Neural cell (in vitro differentiated cells): ENCODE measurements at regions not wholly inside any gene's neighbourhood (a gene's known extent, or its start where the extent isn't known, plus 50 kb on each side); places are given as distances from the start of the nearest gene placed in this dataset.
"Not testable (repeated sequence)": the region's sequence is repeated elsewhere in the genome, so short reads cannot be mapped to it uniquely, and the experiment has no call there.

Experiments used
- H2AFZ ChIP-seq: fragments of 200-600, 300-800 bp; sonication (generic), shearing (Covaris generic); 2 replicates; pipeline ENCODE4 v1.6.0; 2014; ENCODE audit warnings: low read depth, mild to moderate bottlenecking, antibody characterized with exemption, low read length, moderate library complexity
- H3F3A ChIP-seq: fragments of 200-600 bp; shearing (Covaris generic); 2 replicates; pipeline ENCODE4 v1.6.1; 2016; ENCODE audit warnings: mild to moderate bottlenecking, moderate library complexity, mixed read lengths, antibody characterized with exemption, low read length; ENCODE audit not compliant: insufficient read depth, poor library complexity, severe bottlenecking
- H3K27ac ChIP-seq: fragments of 200-600, 300-800 bp; sonication (generic), shearing (Covaris generic); 2 replicates; pipeline ENCODE4 v1.5.1; 2014; ENCODE audit warnings: mild to moderate bottlenecking, low read length, moderate library complexity
- H3K27me3 ChIP-seq: fragments of 300-800, 200-600 bp; sonication (generic), shearing (Covaris generic); 2 replicates; pipeline ENCODE4 v1.6.0; 2014; ENCODE audit warnings: mild to moderate bottlenecking, low read depth, low read length, moderate library complexity; ENCODE audit not compliant: insufficient read depth
- H3K36me3 ChIP-seq: fragments of 300-800, 200-600 bp; sonication (generic), shearing (Covaris generic); 2 replicates; pipeline ENCODE4 v1.5.1; 2014; ENCODE audit warnings: mild to moderate bottlenecking, antibody characterized with exemption, low read length, moderate library complexity; ENCODE audit not compliant: insufficient read depth
- H3K4me2 ChIP-seq: fragments of 300-800, 200-600 bp; sonication (generic), shearing (Covaris generic); 2 replicates; pipeline ENCODE4 v1.6.0; 2014; ENCODE audit warnings: mild to moderate bottlenecking, low read length
- H3K4me3 ChIP-seq: fragments of 300-800, 200-600 bp; sonication (generic), shearing (Covaris generic); 2 replicates; pipeline ENCODE4 v1.5.1; 2014; ENCODE audit warnings: mild to moderate bottlenecking, low read length, moderate library complexity
- H3K79me2 ChIP-seq: fragments of 200-600 bp; shearing (Covaris generic); replicated peaks from 2 replicates; pipeline ENCODE4 v1.6.0; 2014; ENCODE audit warnings: mild to moderate bottlenecking, low read length, moderate library complexity; ENCODE audit not compliant: insufficient read depth
- H3K9ac ChIP-seq: fragments of 300-800, 200-600 bp; sonication (generic), shearing (Covaris generic); 2 replicates; pipeline ENCODE4 v1.6.1; 2016; ENCODE audit warnings: mild to moderate bottlenecking, low read length, mixed read lengths
- H3K9me2 ChIP-seq: fragments of 200-600 bp; shearing (Covaris generic); 2 replicates; pipeline ENCODE4 v1.6.1; 2016; ENCODE audit warnings: mild to moderate bottlenecking, low read length, mixed read lengths; ENCODE audit not compliant: insufficient read depth
- H3K9me3 ChIP-seq: fragments of 200-600, 300-800 bp; sonication (generic), shearing (Covaris generic); 2 replicates; pipeline ENCODE4 v1.6.1; 2016; ENCODE audit warnings: mild to moderate bottlenecking, mixed run types, low read length, moderate library complexity, mixed read lengths
- H4K20me1 ChIP-seq: fragments of 200-600 bp; shearing (Covaris generic); 2 replicates; pipeline ENCODE4 v1.6.1; 2016; ENCODE audit warnings: mild to moderate bottlenecking, mixed run types; ENCODE audit not compliant: insufficient read depth
- CTCF ChIP-seq: fragments of 450-650 bp; IDR thresholded peaks from 2 replicates; pipeline ENCODE4 v1.5.1; 2014; ENCODE audit warnings: antibody characterized with exemption, mild to moderate bottlenecking, moderate library complexity; ENCODE audit not compliant: poor library complexity, severe bottlenecking
- EP300 ChIP-seq: fragments of 450-650 bp; conservative IDR thresholded peaks from 2 replicates; pipeline ENCODE4 v1.6.1; 2014; ENCODE audit warnings: antibody characterized with exemption, mild to moderate bottlenecking, moderate library complexity; ENCODE audit not compliant: poor library complexity, severe bottlenecking
- EZH2 ChIP-seq: fragments of 200-600, 300-800 bp; shearing (Covaris generic), sonication (generic); IDR thresholded peaks from 2 replicates; pipeline ENCODE4 v1.6.1; 2014; ENCODE audit warnings: antibody characterized with exemption, low read length, borderline replicate concordance, mild to moderate bottlenecking; ENCODE audit not compliant: insufficient read depth, poor library complexity, severe bottlenecking
- MXI1 ChIP-seq: fragments of 450-650 bp; conservative IDR thresholded peaks from 2 replicates; pipeline ENCODE4 v1.6.1; 2014; ENCODE audit warnings: antibody characterized with exemption, mild to moderate bottlenecking; ENCODE audit not compliant: poor library complexity, severe bottlenecking
- POLR2AphosphoS5 ChIP-seq: IDR thresholded peaks from 2 replicates; pipeline ENCODE4 v1.6.1; 2012
- RAD21 ChIP-seq: fragments of 450-650 bp; conservative IDR thresholded peaks from 2 replicates; pipeline ENCODE4 v1.6.1; 2014; ENCODE audit warnings: antibody characterized with exemption, mild to moderate bottlenecking, moderate library complexity
- SMC3 ChIP-seq: fragments of 450-650 bp; conservative IDR thresholded peaks from 2 replicates; pipeline ENCODE4 v1.6.1; 2014; ENCODE audit warnings: antibody characterized with exemption, mild to moderate bottlenecking, moderate library complexity; ENCODE audit not compliant: poor library complexity
- TAF1 ChIP-seq: IDR thresholded peaks from 2 replicates; pipeline ENCODE4 v1.6.1; 2012; ENCODE audit warnings: low read depth
- TF ChIP-seq, protein P1 (sequence below): IDR thresholded peaks from 2 replicates; pipeline ENCODE4 v1.6.1; 2012; ENCODE audit warnings: borderline replicate concordance

DNA sequence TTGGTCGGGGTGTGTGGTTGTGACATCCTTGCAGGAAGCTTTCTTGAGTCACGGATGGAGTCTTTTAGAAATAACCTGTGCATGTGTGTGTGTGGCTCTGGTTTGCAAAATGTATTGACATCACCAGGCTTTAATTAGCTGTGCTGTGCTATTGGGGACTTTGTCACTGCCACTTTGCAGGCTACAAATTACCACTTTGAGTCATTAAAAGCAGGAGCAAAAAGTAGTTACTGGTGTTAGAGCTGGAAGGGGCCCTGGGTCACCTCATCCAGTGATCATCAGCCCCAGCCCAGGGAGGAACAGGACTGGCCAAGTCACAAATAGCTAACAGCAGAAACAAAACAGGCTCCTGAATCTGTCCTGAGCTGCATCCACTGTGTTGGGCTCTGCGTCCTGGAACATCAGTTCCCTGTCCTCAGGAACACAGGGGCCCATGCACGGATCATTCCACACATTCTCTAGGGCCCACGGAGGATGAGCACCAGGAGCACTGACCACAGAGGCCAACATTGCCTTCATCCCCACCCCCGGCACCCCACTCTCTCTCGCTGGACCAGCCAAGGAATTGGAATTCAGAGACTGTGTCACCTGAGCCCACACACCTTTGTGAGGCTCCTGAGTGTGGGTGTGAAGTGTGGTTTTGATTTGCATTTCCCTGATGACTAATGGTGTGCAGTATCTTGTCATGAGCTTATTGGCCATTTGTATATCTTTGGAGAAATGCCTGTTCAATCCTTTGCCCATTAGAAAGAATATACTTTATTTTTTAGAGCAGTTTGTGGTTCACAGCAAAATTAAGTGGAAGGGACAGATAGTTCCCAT lies 280.1 kb upstream of the C1orf174 start:
- H4K20me1 ChIP-seq, result no peaks in the 10 kb centered on the region
- TF ChIP-seq, protein P1, sequence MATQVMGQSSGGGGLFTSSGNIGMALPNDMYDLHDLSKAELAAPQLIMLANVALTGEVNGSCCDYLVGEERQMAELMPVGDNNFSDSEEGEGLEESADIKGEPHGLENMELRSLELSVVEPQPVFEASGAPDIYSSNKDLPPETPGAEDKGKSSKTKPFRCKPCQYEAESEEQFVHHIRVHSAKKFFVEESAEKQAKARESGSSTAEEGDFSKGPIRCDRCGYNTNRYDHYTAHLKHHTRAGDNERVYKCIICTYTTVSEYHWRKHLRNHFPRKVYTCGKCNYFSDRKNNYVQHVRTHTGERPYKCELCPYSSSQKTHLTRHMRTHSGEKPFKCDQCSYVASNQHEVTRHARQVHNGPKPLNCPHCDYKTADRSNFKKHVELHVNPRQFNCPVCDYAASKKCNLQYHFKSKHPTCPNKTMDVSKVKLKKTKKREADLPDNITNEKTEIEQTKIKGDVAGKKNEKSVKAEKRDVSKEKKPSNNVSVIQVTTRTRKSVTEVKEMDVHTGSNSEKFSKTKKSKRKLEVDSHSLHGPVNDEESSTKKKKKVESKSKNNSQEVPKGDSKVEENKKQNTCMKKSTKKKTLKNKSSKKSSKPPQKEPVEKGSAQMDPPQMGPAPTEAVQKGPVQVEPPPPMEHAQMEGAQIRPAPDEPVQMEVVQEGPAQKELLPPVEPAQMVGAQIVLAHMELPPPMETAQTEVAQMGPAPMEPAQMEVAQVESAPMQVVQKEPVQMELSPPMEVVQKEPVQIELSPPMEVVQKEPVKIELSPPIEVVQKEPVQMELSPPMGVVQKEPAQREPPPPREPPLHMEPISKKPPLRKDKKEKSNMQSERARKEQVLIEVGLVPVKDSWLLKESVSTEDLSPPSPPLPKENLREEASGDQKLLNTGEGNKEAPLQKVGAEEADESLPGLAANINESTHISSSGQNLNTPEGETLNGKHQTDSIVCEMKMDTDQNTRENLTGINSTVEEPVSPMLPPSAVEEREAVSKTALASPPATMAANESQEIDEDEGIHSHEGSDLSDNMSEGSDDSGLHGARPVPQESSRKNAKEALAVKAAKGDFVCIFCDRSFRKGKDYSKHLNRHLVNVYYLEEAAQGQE, result no peak
- no peak for TF ChIP-seq MXI1
- no peak for TF ChIP-seq SMC3
- TF ChIP-seq TAF1, result no peak
- TF ChIP-seq CTCF, result no peak
- no peak for TF ChIP-seq POLR2AphosphoS5
- no peak for TF ChIP-seq EZH2
- TF ChIP-seq EP300, result no peak
- no peak for TF ChIP-seq RAD21
- H3K4me3 ChIP-seq, result no peak overlapping the region
- H3K27ac ChIP-seq, result no peak overlapping the region
- no peaks in the 10 kb centered on the region for H3K9me3 ChIP-seq
- H3K4me2 ChIP-seq, result no peak overlapping the region
- H3K36me3 ChIP-seq, result no peaks in the 10 kb centered on the region
- H3K9me2 ChIP-seq, result no peaks in the 10 kb centered on the region
- no peaks in the 10 kb centered on the region for H3F3A ChIP-seq
- no peak overlapping the region for H2AFZ ChIP-seq
- H3K79me2 ChIP-seq, result no peaks in the 10 kb centered on the region
- no peaks in the 10 kb centered on the region for H3K27me3 ChIP-seq
- H3K9ac ChIP-seq, result no peak overlapping the region

DNA sequence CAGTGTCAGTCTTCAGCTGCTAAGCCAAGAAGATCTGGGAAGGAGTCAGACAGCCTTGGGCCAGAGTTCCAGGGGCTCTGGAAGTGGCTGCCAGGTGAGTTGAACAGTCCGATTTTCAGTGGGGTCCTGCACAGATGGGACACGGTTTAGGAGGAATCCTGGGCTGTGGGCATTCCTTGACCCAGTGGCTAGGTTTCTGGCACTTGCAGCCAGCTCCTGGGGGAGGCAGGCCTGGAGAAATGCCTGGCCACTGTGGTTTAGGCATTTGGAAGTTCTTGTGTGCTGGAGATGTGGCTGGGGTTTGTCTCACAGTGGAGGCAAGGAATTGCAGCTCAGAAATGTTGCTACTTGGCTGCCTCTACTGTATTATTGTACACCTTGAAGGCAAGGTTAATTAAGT lies 286.4 kb upstream of the C1orf174 start:
- H3K9ac ChIP-seq, H3K79me2 ChIP-seq, H3K9me3 ChIP-seq, H3K4me3 ChIP-seq, H3K9me2 ChIP-seq, H3K36me3 ChIP-seq, H3K4me2 ChIP-seq, H3K27me3 ChIP-seq, H3F3A ChIP-seq, H4K20me1 ChIP-seq, H2AFZ ChIP-seq, H3K27ac ChIP-seq: not testable (repeated sequence)
